ENCODE measurements at regions not wholly inside any gene's neighbourhood (a gene's known extent, or its start where the extent isn't known, plus 50 kb on each side); places are given as distances from the start of the nearest gene placed in this dataset.
A peak's percentile ranks its signal among the peaks of the same experiment; 100 is the strongest.

DNA sequence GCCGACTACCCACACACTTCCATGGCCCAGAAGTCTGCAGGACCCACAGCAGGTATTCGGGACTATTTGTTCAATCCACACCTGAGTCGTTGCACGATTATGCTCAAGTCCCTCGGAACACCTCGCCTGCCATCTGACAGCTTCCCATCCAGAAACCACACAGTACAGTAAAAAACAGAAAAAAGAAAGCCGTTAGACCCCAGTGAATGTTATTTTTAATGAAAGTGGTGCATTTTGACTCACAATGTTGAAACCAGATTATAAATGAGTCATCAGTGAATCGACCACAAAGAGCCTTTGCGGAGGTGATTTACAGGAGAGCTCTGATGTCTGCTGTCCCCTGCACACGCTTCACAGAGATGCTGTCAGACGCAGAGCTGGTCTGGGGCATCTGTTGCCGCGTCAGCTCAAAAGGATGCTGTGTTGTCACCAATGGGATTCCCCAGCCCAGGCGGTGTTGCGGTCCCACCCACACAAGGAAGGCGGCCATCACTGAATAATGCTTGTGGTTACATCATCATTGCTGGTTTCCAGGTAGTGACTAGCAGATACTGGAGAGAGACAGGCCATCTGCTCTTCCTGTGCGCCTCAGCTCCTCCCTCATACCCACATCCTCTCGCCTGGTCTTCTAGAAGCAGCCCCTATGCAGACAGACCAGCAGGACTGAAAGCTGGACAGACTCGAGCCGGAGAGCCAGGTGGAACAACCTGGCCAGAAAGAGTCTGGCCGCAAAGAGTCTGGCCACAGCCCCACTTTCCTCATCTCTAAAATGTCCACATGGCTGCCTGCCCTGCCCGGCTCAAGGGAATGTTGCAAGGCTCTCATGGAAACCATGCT, 116.8 kb downstream of the TOMM20 start (continued):
- TF ChIP-seq MAX (CRISPR knock-in tag; IDR thresholded peaks at IDR 0.05) = peak; percentile 86
- no peak; the same call in 1 of the 2 replicates for TF ChIP-seq RUNX1 (IDR thresholded peaks at IDR 0.05; ENCODE audit: low read depth)
- no peak for TF ChIP-seq ZNF696 (CRISPR knock-in tag; conservative IDR thresholded peaks at IDR 0.05)
- TF ChIP-seq SREBF2 (CRISPR knock-in tag; IDR thresholded peaks at IDR 0.05) = no peak
- no peak for TF ChIP-seq KAT2B (IDR thresholded peaks at IDR 0.05; ENCODE audit: low read depth, low read length)
- no peak for TF ChIP-seq ZNF197 (CRISPR knock-in tag; IDR thresholded peaks at IDR 0.05; ENCODE audit: low read depth)
- no peak for TF ChIP-seq SREBF1 (IDR thresholded peaks at IDR 0.05; ENCODE audit: borderline replicate concordance, low read depth, low read length)
- no peak for TF ChIP-seq MAFF (IDR thresholded peaks at IDR 0.05; ENCODE audit: low read length)
- TF ChIP-seq ZNF830 (CRISPR knock-in tag; IDR thresholded peaks at IDR 0.05) = no peak
- TF ChIP-seq GATA2 (CRISPR knock-in tag; IDR thresholded peaks at IDR 0.05) = no peak
- no peak for TF ChIP-seq ZNF586 (CRISPR knock-in tag; conservative IDR thresholded peaks at IDR 0.05)
- peak; percentile 84 for TF ChIP-seq JUN (IDR thresholded peaks at IDR 0.05; ENCODE audit: borderline replicate concordance, low read depth, low read length)
- peak; percentile 71; the same call in 1 of the 2 replicates for TF ChIP-seq JUN (CRISPR knock-in tag; IDR thresholded peaks at IDR 0.05; ENCODE audit: borderline replicate concordance)
- TF ChIP-seq, protein P1, sequence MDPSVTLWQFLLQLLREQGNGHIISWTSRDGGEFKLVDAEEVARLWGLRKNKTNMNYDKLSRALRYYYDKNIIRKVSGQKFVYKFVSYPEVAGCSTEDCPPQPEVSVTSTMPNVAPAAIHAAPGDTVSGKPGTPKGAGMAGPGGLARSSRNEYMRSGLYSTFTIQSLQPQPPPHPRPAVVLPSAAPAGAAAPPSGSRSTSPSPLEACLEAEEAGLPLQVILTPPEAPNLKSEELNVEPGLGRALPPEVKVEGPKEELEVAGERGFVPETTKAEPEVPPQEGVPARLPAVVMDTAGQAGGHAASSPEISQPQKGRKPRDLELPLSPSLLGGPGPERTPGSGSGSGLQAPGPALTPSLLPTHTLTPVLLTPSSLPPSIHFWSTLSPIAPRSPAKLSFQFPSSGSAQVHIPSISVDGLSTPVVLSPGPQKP (CRISPR knock-in tag; IDR thresholded peaks at IDR 0.05) = no peak
- TF ChIP-seq, protein P2, sequence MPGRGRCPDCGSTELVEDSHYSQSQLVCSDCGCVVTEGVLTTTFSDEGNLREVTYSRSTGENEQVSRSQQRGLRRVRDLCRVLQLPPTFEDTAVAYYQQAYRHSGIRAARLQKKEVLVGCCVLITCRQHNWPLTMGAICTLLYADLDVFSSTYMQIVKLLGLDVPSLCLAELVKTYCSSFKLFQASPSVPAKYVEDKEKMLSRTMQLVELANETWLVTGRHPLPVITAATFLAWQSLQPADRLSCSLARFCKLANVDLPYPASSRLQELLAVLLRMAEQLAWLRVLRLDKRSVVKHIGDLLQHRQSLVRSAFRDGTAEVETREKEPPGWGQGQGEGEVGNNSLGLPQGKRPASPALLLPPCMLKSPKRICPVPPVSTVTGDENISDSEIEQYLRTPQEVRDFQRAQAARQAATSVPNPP (IDR thresholded peaks at IDR 0.05; ENCODE audit: borderline replicate concordance, insufficient read depth, insufficient read length) = no peak
- TF ChIP-seq ZNF41 (CRISPR knock-in tag; conservative IDR thresholded peaks at IDR 0.05) = no peak
- TF ChIP-seq HES1 (IDR thresholded peaks at IDR 0.05; ENCODE audit: low read depth) = peak; percentile 85
- no peak for TF ChIP-seq IFI16 (CRISPR knock-in tag; IDR thresholded peaks at IDR 0.05)
- TF ChIP-seq NFIC (IDR thresholded peaks at IDR 0.05) = no peak
- no peak for TF ChIP-seq TRIM28 (IDR thresholded peaks at IDR 0.05)
- TF ChIP-seq, protein P3, sequence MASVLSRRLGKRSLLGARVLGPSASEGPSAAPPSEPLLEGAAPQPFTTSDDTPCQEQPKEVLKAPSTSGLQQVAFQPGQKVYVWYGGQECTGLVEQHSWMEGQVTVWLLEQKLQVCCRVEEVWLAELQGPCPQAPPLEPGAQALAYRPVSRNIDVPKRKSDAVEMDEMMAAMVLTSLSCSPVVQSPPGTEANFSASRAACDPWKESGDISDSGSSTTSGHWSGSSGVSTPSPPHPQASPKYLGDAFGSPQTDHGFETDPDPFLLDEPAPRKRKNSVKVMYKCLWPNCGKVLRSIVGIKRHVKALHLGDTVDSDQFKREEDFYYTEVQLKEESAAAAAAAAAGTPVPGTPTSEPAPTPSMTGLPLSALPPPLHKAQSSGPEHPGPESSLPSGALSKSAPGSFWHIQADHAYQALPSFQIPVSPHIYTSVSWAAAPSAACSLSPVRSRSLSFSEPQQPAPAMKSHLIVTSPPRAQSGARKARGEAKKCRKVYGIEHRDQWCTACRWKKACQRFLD (CRISPR knock-in tag; IDR thresholded peaks at IDR 0.05) = peak; percentile 23; the same call in 1 of the 2 replicates
- TF ChIP-seq ZNF436 (CRISPR knock-in tag; IDR thresholded peaks at IDR 0.05) = no peak
- peak in 1 of 2 experiments; percentile 50; a peak in 1 of 4 replicates for TF ChIP-seq HDAC1 (IDR thresholded peaks at IDR 0.05)
- peak; percentile 58; the same call in 1 of the 2 replicates for TF ChIP-seq SMARCC2 (IDR thresholded peaks at IDR 0.05; ENCODE audit: low read depth)
- no peak for TF ChIP-seq ZNF766 (CRISPR knock-in tag; conservative IDR thresholded peaks at IDR 0.05)
- no peak for TF ChIP-seq POLR2H (tag; IDR thresholded peaks at IDR 0.05; ENCODE audit: low read depth)

All from K562 (cell line).